SH-SY5Y (cell line): ENCODE measurements at regions not wholly inside any gene's neighbourhood (a gene's known extent, or its start where the extent isn't known, plus 50 kb on each side); places are given as distances from the start of the nearest gene placed in this dataset.

ENCODE experiments used
- GATA2 ChIP-seq: IDR thresholded peaks from 2 replicates; pipeline ENCODE4 v1.6.1; 2011; ENCODE audit warnings: mild to moderate bottlenecking, low read depth, low read length
- GATA3 ChIP-seq: IDR thresholded peaks from 2 replicates; pipeline ENCODE4 v1.6.1; 2011; ENCODE audit warnings: low read depth, mild to moderate bottlenecking, low read length, moderate library complexity

GRCh38 chr4:180850318-180850940, 1392.8 kb upstream of the TENM3 start:
- no peak for TF ChIP-seq GATA2
- TF ChIP-seq GATA3: no peak
